ENCODE measurements at regions not wholly inside any gene's neighbourhood (a gene's known extent, or its start where the extent isn't known, plus 50 kb on each side); places are given as distances from the start of the nearest gene placed in this dataset.
A peak's percentile ranks its signal among the peaks of the same experiment; 100 is the strongest.

GRCh38 chr19:28284389-28284788 is 928.6 kb downstream of the UQCRFS1 start:
- Mint-ChIP-seq H3K27me3 (no peaks in the 10 kb centered on the region), H3K4me1 (no peaks in the 10 kb centered on the region), H3K9me3 (peaks cover under 1 to 36% (median 17%) of the 10 kb centered on the region in 8 donors), H3K27ac (no peak overlapping the region), H3K4me3 (no peak overlapping the region), H3K36me3 (peaks cover 0 to 3% of the 10 kb centered on the region in 2 donors)
- no peak overlapping the region for H3K27ac ChIP-seq (ENCODE audit: low read depth, low read length)
- ChIA-PET POLR2A (ENCODE audit: partially characterized antibody) (no interaction called here), CTCF (ENCODE audit: partially characterized antibody) (no interaction called here)
- no peaks in the 10 kb centered on the region for H3K9me3 ChIP-seq (ENCODE audit: control insufficient read depth in 1 of 2, low read length in 2 of 2)
- H3K4me1 ChIP-seq (ENCODE audit: insufficient read depth, low read length): no peaks in the 10 kb centered on the region
- intact Hi-C loops (cut with micrococcal nuclease): no loop called here
- no peaks in the 10 kb centered on the region for H3K27me3 ChIP-seq (ENCODE audit: insufficient read depth, low read length)
- H3K36me3 ChIP-seq (ENCODE audit: insufficient read depth, low read length): no peaks in the 10 kb centered on the region
- DNase-seq: no peak
- H3K4me3 ChIP-seq (ENCODE audit: low read length in 2 of 2): no peak overlapping the region

- no peak for DNase-seq
- Mint-ChIP-seq H3K36me3 (peaks cover 0 to 3% of the 10 kb centered on the region in 2 donors), H3K4me1 (no peaks in the 10 kb centered on the region), H3K9me3 (peaks cover 5 to 42% (median 18%) of the 10 kb centered on the region in 8 donors), H3K27me3 (no peaks in the 10 kb centered on the region), H3K4me3 (no peak overlapping the region), H3K27ac (no peak overlapping the region)
- POLR2A ChIA-PET (ENCODE audit: partially characterized antibody): no interaction called here
- Histone ChIP-seq H3K27ac (ENCODE audit: low read depth, low read length) (no peak overlapping the region), H3K9me3 (ENCODE audit: control insufficient read depth in 1 of 2, low read length in 2 of 2) (no peaks in the 10 kb centered on the region), H3K27me3 (ENCODE audit: insufficient read depth, low read length) (no peaks in the 10 kb centered on the region), H3K4me3 (ENCODE audit: low read length in 2 of 2) (no peak overlapping the region), H3K36me3 (ENCODE audit: insufficient read depth, low read length) (no peaks in the 10 kb centered on the region), H3K4me1 (ENCODE audit: insufficient read depth, low read length) (no peaks in the 10 kb centered on the region)
- intact Hi-C loops (cut with micrococcal nuclease): no loop called here
- CTCF ChIA-PET (ENCODE audit: partially characterized antibody): no interaction called here
Observed at GRCh38 chr19:28283592-28283991, 929.4 kb downstream of the UQCRFS1 start.

- CTCF ChIA-PET (ENCODE audit: partially characterized antibody): no interaction called here
- Mint-ChIP-seq H3K36me3 (peaks cover 0 to 3% of the 10 kb centered on the region in 2 donors), H3K27me3 (no peaks in the 10 kb centered on the region), H3K4me1 (no peaks in the 10 kb centered on the region), H3K27ac (no peak overlapping the region), H3K9me3 (peaks cover 5 to 34% (median 15%) of the 10 kb centered on the region in 8 donors), H3K4me3 (no peak overlapping the region)
- DNase-seq: no peak
- POLR2A ChIA-PET (ENCODE audit: partially characterized antibody): no interaction called here
- intact Hi-C loops (cut with micrococcal nuclease): no loop called here
- no peak overlapping the region for H3K4me3 ChIP-seq (ENCODE audit: low read length in 2 of 2)
- no peaks in the 10 kb centered on the region for H3K9me3 ChIP-seq (ENCODE audit: control insufficient read depth in 1 of 2, low read length in 2 of 2)
- no peak overlapping the region for H3K27ac ChIP-seq (ENCODE audit: low read depth, low read length)
- no peaks in the 10 kb centered on the region for H3K36me3 ChIP-seq (ENCODE audit: insufficient read depth, low read length)
- no peaks in the 10 kb centered on the region for H3K4me1 ChIP-seq (ENCODE audit: insufficient read depth, low read length)
- H3K27me3 ChIP-seq (ENCODE audit: insufficient read depth, low read length): no peaks in the 10 kb centered on the region
Observed at GRCh38 chr19:28281676-28282075, 931.3 kb downstream of the UQCRFS1 start.

- no peaks in the 10 kb centered on the region for H3K36me3 Mint-ChIP-seq
- peaks cover 0 to 1% of the 10 kb centered on the region in 2 donors for H3K27me3 Mint-ChIP-seq
- no peak for DNase-seq
- H3K27me3 ChIP-seq (ENCODE audit: insufficient read depth, low read length): no peaks in the 10 kb centered on the region
- H3K4me1 ChIP-seq (ENCODE audit: insufficient read depth, low read length): no peaks in the 10 kb centered on the region
- ChIA-PET POLR2A (ENCODE audit: partially characterized antibody) (no interaction called here), CTCF (ENCODE audit: partially characterized antibody) (no interaction called here)
- H3K9me3 ChIP-seq (ENCODE audit: control insufficient read depth in 1 of 2, low read length in 2 of 2): no peaks in the 10 kb centered on the region
- no peaks in the 10 kb centered on the region for H3K36me3 ChIP-seq (ENCODE audit: insufficient read depth, low read length)
- H3K4me1 Mint-ChIP-seq: no peaks in the 10 kb centered on the region
- H3K4me3 ChIP-seq (ENCODE audit: low read length in 2 of 2): no peak overlapping the region
- intact Hi-C loops (cut with micrococcal nuclease): no loop called here
- no peak overlapping the region for H3K27ac Mint-ChIP-seq
- no peak overlapping the region for H3K27ac ChIP-seq (ENCODE audit: low read depth, low read length)
- no peak overlapping the region for H3K4me3 Mint-ChIP-seq
- H3K9me3 Mint-ChIP-seq: peaks cover 3 to 23% (median 15%) of the 10 kb centered on the region in 8 donors
Observed at GRCh38 chr19:28264556-28264955, 948.4 kb downstream of the UQCRFS1 start.

GRCh38 chr19:28258829-28259228 is 954.1 kb downstream of the UQCRFS1 start:
- Mint-ChIP-seq H3K4me1 (no peaks in the 10 kb centered on the region), H3K9me3 (peaks cover 3 to 17% (median 11%) of the 10 kb centered on the region in 8 donors), H3K4me3 (no peak overlapping the region), H3K27ac (no peak overlapping the region), H3K36me3 (no peaks in the 10 kb centered on the region), H3K27me3 (no peaks in the 10 kb centered on the region)
- ChIA-PET CTCF (ENCODE audit: partially characterized antibody) (no interaction called here), POLR2A (ENCODE audit: partially characterized antibody) (no interaction called here)
- H3K4me3 ChIP-seq (ENCODE audit: low read length in 2 of 2): no peak overlapping the region
- intact Hi-C loops (cut with micrococcal nuclease): no loop called here
- no peaks in the 10 kb centered on the region for H3K36me3 ChIP-seq (ENCODE audit: insufficient read depth, low read length)
- no peak for DNase-seq
- H3K4me1 ChIP-seq (ENCODE audit: insufficient read depth, low read length): no peaks in the 10 kb centered on the region
- H3K27me3 ChIP-seq (ENCODE audit: insufficient read depth, low read length): no peaks in the 10 kb centered on the region
- no peaks in the 10 kb centered on the region for H3K9me3 ChIP-seq (ENCODE audit: control insufficient read depth in 1 of 2, low read length in 2 of 2)
- no peak overlapping the region for H3K27ac ChIP-seq (ENCODE audit: low read depth, low read length)

GRCh38 chr19:28257396-28257795 is 955.6 kb downstream of the UQCRFS1 start:
- POLR2A ChIA-PET (ENCODE audit: partially characterized antibody): no interaction called here
- H3K4me1 Mint-ChIP-seq: no peaks in the 10 kb centered on the region
- Histone ChIP-seq H3K4me3 (ENCODE audit: low read length in 2 of 2) (no peak overlapping the region), H3K4me1 (ENCODE audit: insufficient read depth, low read length) (no peaks in the 10 kb centered on the region), H3K36me3 (ENCODE audit: insufficient read depth, low read length) (no peaks in the 10 kb centered on the region), H3K9me3 (ENCODE audit: control insufficient read depth in 1 of 2, low read length in 2 of 2) (no peaks in the 10 kb centered on the region), H3K27me3 (ENCODE audit: insufficient read depth, low read length) (no peaks in the 10 kb centered on the region), H3K27ac (ENCODE audit: low read depth, low read length) (no peak overlapping the region)
- no peaks in the 10 kb centered on the region for H3K27me3 Mint-ChIP-seq
- no peak for DNase-seq
- H3K36me3 Mint-ChIP-seq: no peaks in the 10 kb centered on the region
- no peak overlapping the region for H3K4me3 Mint-ChIP-seq
- intact Hi-C loops (cut with micrococcal nuclease): no loop called here
- CTCF ChIA-PET (ENCODE audit: partially characterized antibody): no interaction called here
- peaks cover 0 to 13% (median 6%) of the 10 kb centered on the region in 8 donors for H3K9me3 Mint-ChIP-seq
- H3K27ac Mint-ChIP-seq: peak overlapping the region in 1 of 7 donors; percentile 22

- Mint-ChIP-seq H3K4me1 (no peaks in the 10 kb centered on the region), H3K27me3 (no peaks in the 10 kb centered on the region), H3K9me3 (peaks cover 0 to 14% (median 7%) of the 10 kb centered on the region in 8 donors), H3K27ac (no peak overlapping the region), H3K4me3 (no peak overlapping the region), H3K36me3 (no peaks in the 10 kb centered on the region)
- CTCF ChIA-PET (ENCODE audit: partially characterized antibody): no interaction called here
- Histone ChIP-seq H3K9me3 (ENCODE audit: control insufficient read depth in 1 of 2, low read length in 2 of 2) (no peaks in the 10 kb centered on the region), H3K4me3 (ENCODE audit: low read length in 2 of 2) (no peak overlapping the region), H3K4me1 (ENCODE audit: insufficient read depth, low read length) (no peaks in the 10 kb centered on the region), H3K27ac (ENCODE audit: low read depth, low read length) (no peak overlapping the region), H3K36me3 (ENCODE audit: insufficient read depth, low read length) (no peaks in the 10 kb centered on the region), H3K27me3 (ENCODE audit: insufficient read depth, low read length) (no peaks in the 10 kb centered on the region)
- no peak for DNase-seq
- POLR2A ChIA-PET (ENCODE audit: partially characterized antibody): no interaction called here
- intact Hi-C loops (cut with micrococcal nuclease): no loop called here
Observed at GRCh38 chr19:28247243-28247642, 965.7 kb downstream of the UQCRFS1 start.

GRCh38 chr19:28245937-28246336 is 967.0 kb downstream of the UQCRFS1 start:
- Histone ChIP-seq H3K27ac (ENCODE audit: low read depth, low read length) (no peak overlapping the region), H3K36me3 (ENCODE audit: insufficient read depth, low read length) (no peaks in the 10 kb centered on the region), H3K27me3 (ENCODE audit: insufficient read depth, low read length) (no peaks in the 10 kb centered on the region), H3K4me3 (ENCODE audit: low read length in 2 of 2) (no peak overlapping the region), H3K9me3 (ENCODE audit: control insufficient read depth in 1 of 2, low read length in 2 of 2) (no peaks in the 10 kb centered on the region), H3K4me1 (ENCODE audit: insufficient read depth, low read length) (no peaks in the 10 kb centered on the region)
- no peaks in the 10 kb centered on the region for H3K27me3 Mint-ChIP-seq
- H3K9me3 Mint-ChIP-seq: peaks cover 0 to 14% (median 7%) of the 10 kb centered on the region in 8 donors
- DNase-seq: no peak
- intact Hi-C loops (cut with micrococcal nuclease): no loop called here
- H3K27ac Mint-ChIP-seq: no peak overlapping the region
- H3K4me1 Mint-ChIP-seq: no peaks in the 10 kb centered on the region
- no peak overlapping the region for H3K4me3 Mint-ChIP-seq
- CTCF ChIA-PET (ENCODE audit: partially characterized antibody): no interaction called here
- H3K36me3 Mint-ChIP-seq: no peaks in the 10 kb centered on the region
- POLR2A ChIA-PET (ENCODE audit: partially characterized antibody): no interaction called here
